Lung (tissue), 11 donors: ENCODE measurements at regions not wholly inside any gene's neighbourhood (a gene's known extent, or its start where the extent isn't known, plus 50 kb on each side); places are given as distances from the start of the nearest gene placed in this dataset.

Source experiments
- ATAC-seq: fragments of 200-7000 bp; cut with Tn5 transposase; one replicate; pipeline ENCODE4 v1.9.1; 2020; ENCODE audit warnings: moderate number of reproducible peaks; ENCODE audit not compliant: insufficient read depth, low FRiP score
- DNase-seq, 3 donors: peaks; one replicate each; pipeline ENCODE4 v3.0.0-alpha.2; 2013 to 2017
- H3K27ac ChIP-seq, 2 donors: one replicate each; pipeline ENCODE4 v1.5.1; 2013; ENCODE audit warnings: mild to moderate bottlenecking in 2 of 2, moderate library complexity in 2 of 2, control low read depth in 1 of 2, inconsistent platforms in 1 of 2, low read depth in 1 of 2, low read length in 1 of 2
- H3K27me3 ChIP-seq, 3 donors: one replicate each; pipeline ENCODE4 v1.5.1; 2013; ENCODE audit warnings: low read length in 2 of 3; ENCODE audit not compliant: control insufficient read depth in 3 of 3, insufficient read depth in 3 of 3
- H3K36me3 ChIP-seq, 4 donors: one replicate each; pipeline ENCODE4 v1.5.1; 2013; ENCODE audit warnings: low read length in 4 of 4, mild to moderate bottlenecking in 1 of 4, moderate library complexity in 1 of 4; ENCODE audit not compliant: control insufficient read depth in 4 of 4, insufficient read depth in 4 of 4
- H3K4me1 ChIP-seq, 5 donors: one replicate each; pipeline ENCODE4 v1.5.1; 2013; ENCODE audit warnings: low read length in 5 of 5, mild to moderate bottlenecking in 2 of 5, moderate library complexity in 1 of 5; ENCODE audit not compliant: control insufficient read depth in 5 of 5, insufficient read depth in 5 of 5
- H3K4me3 ChIP-seq: one replicate; pipeline ENCODE4 v1.5.1; 2013; ENCODE audit warnings: mild to moderate bottlenecking, control low read depth, moderate library complexity
- H3K9ac ChIP-seq, 2 donors: one replicate each; pipeline ENCODE4 v1.5.1; 2013; ENCODE audit warnings: low read length in 2 of 2, control low read depth in 1 of 2; ENCODE audit not compliant: insufficient read depth in 1 of 2
- H3K9me3 ChIP-seq, 4 donors: one replicate each; pipeline ENCODE4 v1.5.1; 2013; ENCODE audit warnings: low read length in 3 of 4, mild to moderate bottlenecking in 1 of 4, moderate library complexity in 1 of 4; ENCODE audit not compliant: control insufficient read depth in 4 of 4, insufficient read depth in 3 of 4
- WGBS, 2 donors: extraction: QIAGEN DNeasy Blood & Tissue Kit; methylation state at CpG; one replicate each; pipeline ENCODE4 v1.1.7; 2013; 5-methylcytosine and 5-hydroxymethylcytosine counted together
- TF ChIP-seq, protein P1 (sequence below): IDR thresholded peaks from 2 replicates; pipeline ENCODE4 v1.5.1; 2012; ENCODE audit warnings: mild to moderate bottlenecking; ENCODE audit errors: control extremely low read depth, extremely low read depth
- donor health status: control.
- donor health status: control.
- donor health status: Bipolar disorder and iron deficiency.
- donor health status: healthy.
- donor health status: DM: yes; HTN: yes; CAD: no.

DNA sequence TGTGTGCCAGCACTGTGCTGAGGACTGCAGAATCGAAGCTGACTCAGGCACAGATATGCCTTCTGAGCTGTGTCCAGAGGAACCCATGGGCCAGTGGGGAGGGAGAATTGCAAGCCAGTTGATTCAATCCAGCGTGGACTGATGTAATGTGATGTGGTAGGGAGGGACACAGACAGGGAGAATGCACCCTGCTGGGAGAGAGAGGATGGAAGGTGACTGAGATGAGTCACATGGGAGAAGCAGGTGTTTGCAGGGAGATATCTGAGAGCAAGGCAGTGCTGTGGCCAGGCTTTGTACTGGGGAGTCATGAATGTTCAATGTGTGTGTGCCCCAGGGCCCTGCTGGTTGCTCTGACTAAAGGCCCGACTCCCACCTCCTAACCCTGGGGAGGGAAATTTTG is 75.7 kb downstream of the IRX1 start:
- H3K27ac ChIP-seq = no peak overlapping the region
- H3K9ac ChIP-seq = no peak overlapping the region
- ATAC-seq (no peak), DNase-seq (no peak)
- peaks cover 0 to 6% (median 0%) of the 10 kb centered on the region in 4 donors for H3K9me3 ChIP-seq
- no peaks in the 10 kb centered on the region for H3K36me3 ChIP-seq
- WGBS, 2 donors = 49 to 50% methylated on average over 3 of the region's 3 CpGs
- TF ChIP-seq, protein P1, sequence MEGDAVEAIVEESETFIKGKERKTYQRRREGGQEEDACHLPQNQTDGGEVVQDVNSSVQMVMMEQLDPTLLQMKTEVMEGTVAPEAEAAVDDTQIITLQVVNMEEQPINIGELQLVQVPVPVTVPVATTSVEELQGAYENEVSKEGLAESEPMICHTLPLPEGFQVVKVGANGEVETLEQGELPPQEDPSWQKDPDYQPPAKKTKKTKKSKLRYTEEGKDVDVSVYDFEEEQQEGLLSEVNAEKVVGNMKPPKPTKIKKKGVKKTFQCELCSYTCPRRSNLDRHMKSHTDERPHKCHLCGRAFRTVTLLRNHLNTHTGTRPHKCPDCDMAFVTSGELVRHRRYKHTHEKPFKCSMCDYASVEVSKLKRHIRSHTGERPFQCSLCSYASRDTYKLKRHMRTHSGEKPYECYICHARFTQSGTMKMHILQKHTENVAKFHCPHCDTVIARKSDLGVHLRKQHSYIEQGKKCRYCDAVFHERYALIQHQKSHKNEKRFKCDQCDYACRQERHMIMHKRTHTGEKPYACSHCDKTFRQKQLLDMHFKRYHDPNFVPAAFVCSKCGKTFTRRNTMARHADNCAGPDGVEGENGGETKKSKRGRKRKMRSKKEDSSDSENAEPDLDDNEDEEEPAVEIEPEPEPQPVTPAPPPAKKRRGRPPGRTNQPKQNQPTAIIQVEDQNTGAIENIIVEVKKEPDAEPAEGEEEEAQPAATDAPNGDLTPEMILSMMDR = no peak
- no peaks in the 10 kb centered on the region for H3K4me1 ChIP-seq
- H3K27me3 ChIP-seq = no peaks in the 10 kb centered on the region
- H3K4me3 ChIP-seq = no peak overlapping the region

- no peak overlapping the region for H3K9ac ChIP-seq
- TF ChIP-seq, protein P1 = no peak
- H3K9me3 ChIP-seq = peaks cover 0 to 6% (median 0%) of the 10 kb centered on the region in 4 donors
- no peak overlapping the region for H3K4me3 ChIP-seq
- H3K27ac ChIP-seq = no peak overlapping the region
- H3K4me1 ChIP-seq = peaks cover 0 to 3% (median 0%) of the 10 kb centered on the region in 5 donors
- DNase-seq (no peak), ATAC-seq (no peak)
- no peaks in the 10 kb centered on the region for H3K27me3 ChIP-seq
- WGBS, 2 donors = 66 to 79% methylated on average over 4 of the region's 4 CpGs
- no peaks in the 10 kb centered on the region for H3K36me3 ChIP-seq
Measured at GRCh38 chr5:3678801-3679200, 83.2 kb downstream of the IRX1 start.

GRCh38 chr5:3680821-3681220 is 85.2 kb downstream of the IRX1 start:
- WGBS, 2 donors = 62 to 69% methylated on average over 5 of the region's 5 CpGs
- Histone ChIP-seq H3K9ac (no peak overlapping the region), H3K9me3 (peaks cover 0 to 6% (median 0%) of the 10 kb centered on the region in 4 donors), H3K36me3 (no peaks in the 10 kb centered on the region), H3K4me3 (no peak overlapping the region), H3K4me1 (peaks cover 0 to 3% (median 0%) of the 10 kb centered on the region in 5 donors), H3K27ac (no peak overlapping the region), H3K27me3 (no peaks in the 10 kb centered on the region)
- TF ChIP-seq, protein P1 = no peak
- no peak for ATAC-seq
- DNase-seq = peak; percentile 6 to 35 (median 33)

- TF ChIP-seq, protein P1 = no peak
- DNase-seq = no peak
- WGBS, 2 donors = 85 to 89% methylated on average over 13 of the region's 13 CpGs
Measured at GRCh38 chr5:3684118-3684517, 88.5 kb downstream of the IRX1 start.

More at GRCh38 chr5:3684118-3684517, 88.5 kb downstream of the IRX1 start:
- no peak overlapping the region for H3K9ac ChIP-seq
- peaks cover 0 to 3% (median 0%) of the 10 kb centered on the region in 5 donors for H3K4me1 ChIP-seq
- no peaks in the 10 kb centered on the region for H3K36me3 ChIP-seq
- H3K27me3 ChIP-seq = no peaks in the 10 kb centered on the region
- no peak overlapping the region for H3K27ac ChIP-seq
- H3K4me3 ChIP-seq = no peak overlapping the region
- ATAC-seq = no peak
- H3K9me3 ChIP-seq = no peaks in the 10 kb centered on the region
